ENCODE measurements at regions not wholly inside any gene's neighbourhood (a gene's known extent, or its start where the extent isn't known, plus 50 kb on each side); places are given as distances from the start of the nearest gene placed in this dataset.

DNA sequence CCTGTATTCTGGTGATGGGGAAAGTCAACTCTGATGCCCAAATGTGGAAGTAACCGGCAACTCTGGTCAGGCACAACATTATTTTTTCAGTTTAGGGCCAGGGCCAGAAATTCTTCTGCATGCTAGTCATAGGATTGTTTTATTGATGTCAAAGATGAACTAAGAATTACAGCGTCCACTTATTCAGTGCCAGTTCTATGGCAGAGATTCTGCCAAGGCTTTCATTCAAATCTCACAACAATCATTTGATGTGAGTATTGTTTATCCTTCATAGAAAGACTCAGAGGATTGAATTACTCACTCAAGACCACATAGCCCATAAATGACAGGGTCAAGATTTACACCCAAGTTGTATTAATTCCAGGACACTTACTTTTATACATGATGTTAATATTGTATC, 87.7 kb downstream of the TMPRSS5 start:
- Histone ChIP-seq H3K27ac (ENCODE audit: low read depth, low read length) (no peak overlapping the region), H3K27me3 (ENCODE audit: insufficient read depth, low read length) (peaks cover 5% of the 10 kb centered on the region; the same call in 1 of the 2 replicates), H3K4me3 (replicated peaks in 1 of 2; ENCODE audit: low read depth in 1 of 2, low read length in 2 of 2) (no peak overlapping the region), H3K9me2 (ENCODE audit: insufficient read depth) (no peaks in the 10 kb centered on the region), H3K4me2 (ENCODE audit: low read length) (no peak overlapping the region), H2AFZ (ENCODE audit: low read depth, low read length, poor library complexity, severe bottlenecking) (no peak overlapping the region), H3K9me3 (ENCODE audit: control insufficient read depth in 1 of 2, insufficient read depth in 1 of 2, low read depth in 1 of 2, low read length in 2 of 2) (no peaks in the 10 kb centered on the region), H3K79me2 (ENCODE audit: insufficient read depth, low read length) (no peaks in the 10 kb centered on the region), H3K36me3 (ENCODE audit: control insufficient read depth in 1 of 2, insufficient read depth in 2 of 2, low read length in 2 of 2) (no peaks in the 10 kb centered on the region), H3K9ac (ENCODE audit: low read length) (no peak overlapping the region), H4K20me1 (ENCODE audit: insufficient read depth) (no peaks in the 10 kb centered on the region), H3K4me1 (ENCODE audit: control insufficient read depth in 1 of 2, insufficient read depth in 2 of 2, low read length in 2 of 2) (no peaks in the 10 kb centered on the region)
- POLR2A ChIA-PET: no interaction called here
- no TSS peak for BruUV-seq (replicated peaks)
- intact Hi-C loops (cut with micrococcal nuclease): no loop called here
- TF ChIP-seq YY1 (IDR thresholded peaks at IDR 0.05; ENCODE audit: extremely low read depth, insufficient replicate concordance, low read depth, low read length): no peak
- no peak for TF ChIP-seq JUND (IDR thresholded peaks at IDR 0.05)
- TF ChIP-seq FOSL1 (IDR thresholded peaks at IDR 0.05; ENCODE audit: low read depth): no peak
- TF ChIP-seq, protein P1, sequence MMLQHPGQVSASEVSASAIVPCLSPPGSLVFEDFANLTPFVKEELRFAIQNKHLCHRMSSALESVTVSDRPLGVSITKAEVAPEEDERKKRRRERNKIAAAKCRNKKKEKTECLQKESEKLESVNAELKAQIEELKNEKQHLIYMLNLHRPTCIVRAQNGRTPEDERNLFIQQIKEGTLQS (IDR thresholded peaks at IDR 0.05): no peak
- TF ChIP-seq EGR1 (IDR thresholded peaks at IDR 0.05; ENCODE audit: low read depth): no peak
- no peak for DNase-seq (ENCODE audit: low read depth, low spot score)
- no peak for ATAC-seq
- RAD21 ChIA-PET (ENCODE audit: low non-redundant PET in 1 of 2, low total read pairs in 2 of 2, uncharacterized antibody in 2 of 2, unreplicated experiment in 2 of 2): no interaction called here
- CTCF ChIA-PET: no interaction called here

DNA sequence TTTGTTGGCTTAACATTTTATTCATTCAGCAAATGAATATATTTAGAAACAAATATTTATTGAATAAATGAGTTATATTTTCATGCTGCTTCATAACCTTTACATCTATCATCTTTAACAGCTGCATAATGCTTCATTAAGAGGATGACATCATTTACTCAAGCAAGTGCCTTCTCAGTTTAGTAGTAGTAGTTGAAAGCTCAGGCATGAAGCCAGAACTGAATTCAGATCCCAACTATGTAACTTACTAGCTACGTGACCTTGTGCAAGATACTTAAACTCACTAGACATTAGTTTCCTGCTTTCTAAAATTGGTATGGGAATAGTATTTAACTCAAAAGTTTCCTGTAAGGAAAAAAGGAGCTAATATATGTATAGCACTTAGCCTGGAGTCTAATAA, 90.3 kb downstream of the TMPRSS5 start:
- Histone ChIP-seq H2AFZ (ENCODE audit: low read depth, low read length, poor library complexity, severe bottlenecking) (no peak overlapping the region), H4K20me1 (ENCODE audit: insufficient read depth) (no peaks in the 10 kb centered on the region), H3K27me3 (ENCODE audit: insufficient read depth, low read length) (peaks cover 5% of the 10 kb centered on the region; the same call in 1 of the 2 replicates), H3K36me3 (ENCODE audit: control insufficient read depth in 1 of 2, insufficient read depth in 2 of 2, low read length in 2 of 2) (no peaks in the 10 kb centered on the region), H3K9ac (ENCODE audit: low read length) (no peak overlapping the region), H3K27ac (ENCODE audit: low read depth, low read length) (no peak overlapping the region), H3K9me2 (ENCODE audit: insufficient read depth) (no peaks in the 10 kb centered on the region), H3K9me3 (ENCODE audit: control insufficient read depth in 1 of 2, insufficient read depth in 1 of 2, low read depth in 1 of 2, low read length in 2 of 2) (no peaks in the 10 kb centered on the region), H3K4me2 (ENCODE audit: low read length) (no peak overlapping the region), H3K79me2 (ENCODE audit: insufficient read depth, low read length) (no peaks in the 10 kb centered on the region), H3K4me1 (ENCODE audit: control insufficient read depth in 1 of 2, insufficient read depth in 2 of 2, low read length in 2 of 2) (no peaks in the 10 kb centered on the region), H3K4me3 (replicated peaks in 1 of 2; ENCODE audit: low read depth in 1 of 2, low read length in 2 of 2) (no peak overlapping the region)
- ChIA-PET POLR2A (no interaction called here), RAD21 (ENCODE audit: low non-redundant PET in 1 of 2, low total read pairs in 2 of 2, uncharacterized antibody in 2 of 2, unreplicated experiment in 2 of 2) (no interaction called here), CTCF (interaction anchor here (0.7 kb wide), 1 partner anchor 25 kb away, joined by 3 read pairs; no protein-coding TSS in a partner anchor)
- no peak for DNase-seq (ENCODE audit: low read depth, low spot score)
- intact Hi-C loops (cut with micrococcal nuclease): no loop called here
- no TSS peak for BruUV-seq (replicated peaks)
- no peak for ATAC-seq
- TF ChIP-seq ELF1 (IDR thresholded peaks at IDR 0.05; ENCODE audit: borderline replicate concordance, low read depth) (no peak), ZFX (IDR thresholded peaks at IDR 0.05) (no peak), EGR1 (IDR thresholded peaks at IDR 0.05; ENCODE audit: low read depth) (no peak), SP1 (IDR thresholded peaks at IDR 0.05; ENCODE audit: low read depth) (no peak), SIN3A (IDR thresholded peaks at IDR 0.05; ENCODE audit: low read depth) (no peak), YY1 (IDR thresholded peaks at IDR 0.05; ENCODE audit: extremely low read depth, insufficient replicate concordance, low read depth, low read length) (no peak), CBX3 (IDR thresholded peaks at IDR 0.05; ENCODE audit: low read depth) (no peak), CEBPB (IDR thresholded peaks at IDR 0.05; ENCODE audit: low read depth) (no peak), POLR2A (IDR thresholded peaks at IDR 0.05; ENCODE audit: borderline replicate concordance, extremely low read depth, insufficient read depth, insufficient read length) (no peak), SRF (IDR thresholded peaks at IDR 0.05; ENCODE audit: low read depth) (no peak), ZNF274 (IDR thresholded peaks at IDR 0.05; ENCODE audit: low read depth, low read length) (no peak), TCF7L2 (IDR thresholded peaks at IDR 0.05; ENCODE audit: borderline replicate concordance, extremely low read depth, insufficient read depth, insufficient read length) (no peak)
- TF ChIP-seq, protein P2, sequence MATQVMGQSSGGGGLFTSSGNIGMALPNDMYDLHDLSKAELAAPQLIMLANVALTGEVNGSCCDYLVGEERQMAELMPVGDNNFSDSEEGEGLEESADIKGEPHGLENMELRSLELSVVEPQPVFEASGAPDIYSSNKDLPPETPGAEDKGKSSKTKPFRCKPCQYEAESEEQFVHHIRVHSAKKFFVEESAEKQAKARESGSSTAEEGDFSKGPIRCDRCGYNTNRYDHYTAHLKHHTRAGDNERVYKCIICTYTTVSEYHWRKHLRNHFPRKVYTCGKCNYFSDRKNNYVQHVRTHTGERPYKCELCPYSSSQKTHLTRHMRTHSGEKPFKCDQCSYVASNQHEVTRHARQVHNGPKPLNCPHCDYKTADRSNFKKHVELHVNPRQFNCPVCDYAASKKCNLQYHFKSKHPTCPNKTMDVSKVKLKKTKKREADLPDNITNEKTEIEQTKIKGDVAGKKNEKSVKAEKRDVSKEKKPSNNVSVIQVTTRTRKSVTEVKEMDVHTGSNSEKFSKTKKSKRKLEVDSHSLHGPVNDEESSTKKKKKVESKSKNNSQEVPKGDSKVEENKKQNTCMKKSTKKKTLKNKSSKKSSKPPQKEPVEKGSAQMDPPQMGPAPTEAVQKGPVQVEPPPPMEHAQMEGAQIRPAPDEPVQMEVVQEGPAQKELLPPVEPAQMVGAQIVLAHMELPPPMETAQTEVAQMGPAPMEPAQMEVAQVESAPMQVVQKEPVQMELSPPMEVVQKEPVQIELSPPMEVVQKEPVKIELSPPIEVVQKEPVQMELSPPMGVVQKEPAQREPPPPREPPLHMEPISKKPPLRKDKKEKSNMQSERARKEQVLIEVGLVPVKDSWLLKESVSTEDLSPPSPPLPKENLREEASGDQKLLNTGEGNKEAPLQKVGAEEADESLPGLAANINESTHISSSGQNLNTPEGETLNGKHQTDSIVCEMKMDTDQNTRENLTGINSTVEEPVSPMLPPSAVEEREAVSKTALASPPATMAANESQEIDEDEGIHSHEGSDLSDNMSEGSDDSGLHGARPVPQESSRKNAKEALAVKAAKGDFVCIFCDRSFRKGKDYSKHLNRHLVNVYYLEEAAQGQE (IDR thresholded peaks at IDR 0.05; ENCODE audit: low read depth): no peak
- TF ChIP-seq, protein P3, sequence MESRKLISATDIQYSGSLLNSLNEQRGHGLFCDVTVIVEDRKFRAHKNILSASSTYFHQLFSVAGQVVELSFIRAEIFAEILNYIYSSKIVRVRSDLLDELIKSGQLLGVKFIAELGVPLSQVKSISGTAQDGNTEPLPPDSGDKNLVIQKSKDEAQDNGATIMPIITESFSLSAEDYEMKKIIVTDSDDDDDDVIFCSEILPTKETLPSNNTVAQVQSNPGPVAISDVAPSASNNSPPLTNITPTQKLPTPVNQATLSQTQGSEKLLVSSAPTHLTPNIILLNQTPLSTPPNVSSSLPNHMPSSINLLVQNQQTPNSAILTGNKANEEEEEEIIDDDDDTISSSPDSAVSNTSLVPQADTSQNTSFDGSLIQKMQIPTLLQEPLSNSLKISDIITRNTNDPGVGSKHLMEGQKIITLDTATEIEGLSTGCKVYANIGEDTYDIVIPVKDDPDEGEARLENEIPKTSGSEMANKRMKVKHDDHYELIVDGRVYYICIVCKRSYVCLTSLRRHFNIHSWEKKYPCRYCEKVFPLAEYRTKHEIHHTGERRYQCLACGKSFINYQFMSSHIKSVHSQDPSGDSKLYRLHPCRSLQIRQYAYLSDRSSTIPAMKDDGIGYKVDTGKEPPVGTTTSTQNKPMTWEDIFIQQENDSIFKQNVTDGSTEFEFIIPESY (IDR thresholded peaks at IDR 0.05; ENCODE audit: extremely low read depth, insufficient replicate concordance, low read length): no peak

Data from HCT116 (cell line).